ENCODE measurements at regions not wholly inside any gene's neighbourhood (a gene's known extent, or its start where the extent isn't known, plus 50 kb on each side); places are given as distances from the start of the nearest gene placed in this dataset.

DNA sequence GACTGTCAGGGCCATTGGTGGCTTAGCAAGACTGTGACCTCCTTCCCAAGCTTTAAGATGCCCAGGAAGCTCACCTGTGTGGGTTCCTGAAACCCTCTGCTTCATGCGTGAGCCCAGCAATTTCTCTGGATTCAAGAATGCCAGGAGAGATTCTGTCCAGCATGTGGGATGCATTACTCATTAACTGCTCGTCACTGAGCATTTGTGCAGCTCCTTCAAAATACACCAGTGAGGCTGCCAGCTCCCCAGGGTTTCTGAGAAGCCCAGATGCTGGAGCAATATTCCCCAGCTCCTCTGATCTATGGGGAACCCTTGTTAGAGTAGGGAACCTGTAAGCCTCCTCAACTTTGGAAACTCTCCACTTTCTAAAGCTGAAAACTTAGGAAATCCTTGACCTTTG, 126.5 kb downstream of the CHST1 start:
- Histone ChIP-seq H3K27ac (no peak overlapping the region), H3K4me3 (no peak overlapping the region), H3K36me3 (no peaks in the 10 kb centered on the region), H3K27me3 (no peaks in the 10 kb centered on the region), H3K4me1 (no peaks in the 10 kb centered on the region), H3K9me3 (no peaks in the 10 kb centered on the region)
- intact Hi-C loops (cut with DNase I; ENCODE audit: low total_unique reads) = no loop called here
- TF ChIP-seq, protein P1, sequence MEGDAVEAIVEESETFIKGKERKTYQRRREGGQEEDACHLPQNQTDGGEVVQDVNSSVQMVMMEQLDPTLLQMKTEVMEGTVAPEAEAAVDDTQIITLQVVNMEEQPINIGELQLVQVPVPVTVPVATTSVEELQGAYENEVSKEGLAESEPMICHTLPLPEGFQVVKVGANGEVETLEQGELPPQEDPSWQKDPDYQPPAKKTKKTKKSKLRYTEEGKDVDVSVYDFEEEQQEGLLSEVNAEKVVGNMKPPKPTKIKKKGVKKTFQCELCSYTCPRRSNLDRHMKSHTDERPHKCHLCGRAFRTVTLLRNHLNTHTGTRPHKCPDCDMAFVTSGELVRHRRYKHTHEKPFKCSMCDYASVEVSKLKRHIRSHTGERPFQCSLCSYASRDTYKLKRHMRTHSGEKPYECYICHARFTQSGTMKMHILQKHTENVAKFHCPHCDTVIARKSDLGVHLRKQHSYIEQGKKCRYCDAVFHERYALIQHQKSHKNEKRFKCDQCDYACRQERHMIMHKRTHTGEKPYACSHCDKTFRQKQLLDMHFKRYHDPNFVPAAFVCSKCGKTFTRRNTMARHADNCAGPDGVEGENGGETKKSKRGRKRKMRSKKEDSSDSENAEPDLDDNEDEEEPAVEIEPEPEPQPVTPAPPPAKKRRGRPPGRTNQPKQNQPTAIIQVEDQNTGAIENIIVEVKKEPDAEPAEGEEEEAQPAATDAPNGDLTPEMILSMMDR (IDR thresholded peaks at IDR 0.05) = no peak
- no peak for TF ChIP-seq POLR2A (IDR thresholded peaks at IDR 0.05)
- no peak for DNase-seq

DNA sequence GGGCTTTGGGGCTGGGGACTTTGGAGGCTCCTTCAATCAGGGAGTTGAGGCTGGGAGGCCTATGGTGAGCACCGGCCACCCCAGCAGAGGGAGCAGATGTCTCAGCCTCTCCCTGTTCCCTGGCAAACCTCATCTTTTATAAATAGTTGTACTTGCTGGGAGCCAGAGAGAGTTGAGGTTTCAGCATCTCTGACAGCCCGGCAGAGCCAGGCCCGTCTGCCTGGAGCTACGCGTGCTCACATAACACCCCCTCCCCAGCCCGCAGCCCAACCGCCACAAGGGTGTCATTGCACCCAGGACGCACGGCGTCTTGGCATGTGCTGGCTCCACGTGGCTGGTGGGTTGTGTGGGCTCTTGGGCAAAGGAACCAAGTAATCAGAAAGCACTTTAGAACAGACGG, 127.1 kb downstream of the CHST1 start:
- intact Hi-C loops (cut with DNase I; ENCODE audit: low total_unique reads) = no loop called here

GRCh38 chr11:45537614-45538013, 127.8 kb downstream of the CHST1 start:
- DNase-seq = no peak
- Histone ChIP-seq H3K27ac (no peak overlapping the region), H3K4me3 (no peak overlapping the region), H3K27me3 (no peaks in the 10 kb centered on the region), H3K9me3 (no peaks in the 10 kb centered on the region), H3K36me3 (no peaks in the 10 kb centered on the region), H3K4me1 (no peaks in the 10 kb centered on the region)
- TF ChIP-seq, protein P1 (IDR thresholded peaks at IDR 0.05) = no peak
- no peak for TF ChIP-seq POLR2A (IDR thresholded peaks at IDR 0.05)
- intact Hi-C loops (cut with DNase I; ENCODE audit: low total_unique reads) = no loop called here

More for the DNA sequence above, 127.1 kb downstream of the CHST1 start:
- no peaks in the 10 kb centered on the region for H3K36me3 ChIP-seq
- no peak for DNase-seq
- H3K4me1 ChIP-seq = no peaks in the 10 kb centered on the region
- no peak overlapping the region for H3K27ac ChIP-seq
- H3K4me3 ChIP-seq = no peak overlapping the region
- no peaks in the 10 kb centered on the region for H3K9me3 ChIP-seq
- TF ChIP-seq POLR2A (IDR thresholded peaks at IDR 0.05) = no peak
- TF ChIP-seq, protein P1 (IDR thresholded peaks at IDR 0.05) = no peak
- no peaks in the 10 kb centered on the region for H3K27me3 ChIP-seq

DNA sequence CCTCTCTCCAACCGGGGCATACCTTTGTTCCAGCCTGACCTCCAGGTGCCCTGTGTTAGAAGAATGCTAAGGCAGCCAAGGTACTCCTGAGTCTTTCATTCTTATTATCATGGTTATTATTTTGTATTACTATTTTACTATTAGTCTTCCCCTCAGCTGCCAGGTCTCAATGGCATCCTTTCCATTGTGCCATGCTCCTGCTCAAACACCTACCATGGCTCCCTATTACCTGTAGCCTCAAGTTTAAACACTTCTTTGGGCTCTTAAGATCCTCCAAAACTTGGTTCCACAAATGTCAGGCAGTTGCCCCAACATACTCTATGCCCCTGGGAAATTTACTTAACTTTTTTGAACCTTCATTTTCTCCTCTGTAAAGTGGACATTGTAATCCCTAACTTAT, 130.4 kb downstream of the CHST1 start:
- TF ChIP-seq, protein P1 (IDR thresholded peaks at IDR 0.05) = no peak
- TF ChIP-seq POLR2A (IDR thresholded peaks at IDR 0.05) = no peak
- H3K27me3 ChIP-seq = no peaks in the 10 kb centered on the region
- intact Hi-C loops (cut with DNase I; ENCODE audit: low total_unique reads) = no loop called here

DNA sequence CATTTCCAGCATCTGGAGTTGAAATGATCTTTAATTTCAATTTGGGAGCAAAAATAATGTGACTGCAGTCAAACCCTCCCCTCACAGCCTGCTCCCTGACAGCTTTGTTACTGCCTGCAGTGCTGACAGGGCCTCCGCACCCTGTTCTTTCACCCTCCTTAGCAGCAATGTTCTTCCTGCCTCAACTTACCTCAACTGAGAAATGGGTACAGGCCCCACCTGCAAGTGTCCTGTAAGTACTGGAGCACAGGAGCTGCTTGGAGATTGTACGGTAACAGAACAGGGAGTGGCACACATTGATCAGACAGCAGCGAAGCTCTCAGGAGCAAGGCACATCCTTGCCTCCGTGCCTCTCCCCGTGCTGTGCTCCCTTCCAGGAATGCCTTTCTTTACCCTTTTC, 131.3 kb downstream of the CHST1 start:
- Histone ChIP-seq H3K36me3 (no peaks in the 10 kb centered on the region), H3K4me1 (no peaks in the 10 kb centered on the region), H3K27me3 (no peaks in the 10 kb centered on the region), H3K9me3 (no peaks in the 10 kb centered on the region), H3K4me3 (no peak overlapping the region), H3K27ac (no peak overlapping the region)
- DNase-seq = no peak
- intact Hi-C loops (cut with DNase I; ENCODE audit: low total_unique reads) = no loop called here
- TF ChIP-seq, protein P1 (IDR thresholded peaks at IDR 0.05) = no peak
- TF ChIP-seq POLR2A (IDR thresholded peaks at IDR 0.05) = no peak

More for the DNA sequence above, 130.4 kb downstream of the CHST1 start:
- Histone ChIP-seq H3K36me3 (no peaks in the 10 kb centered on the region), H3K4me1 (no peaks in the 10 kb centered on the region), H3K4me3 (no peak overlapping the region), H3K27ac (no peak overlapping the region), H3K9me3 (no peaks in the 10 kb centered on the region)
- DNase-seq = no peak

All from uterus (tissue), 3 donors.